ENCODE measurements at regions not wholly inside any gene's neighbourhood (a gene's known extent, or its start where the extent isn't known, plus 50 kb on each side); places are given as distances from the start of the nearest gene placed in this dataset.
"Not testable (repeated sequence)": the region's sequence is repeated elsewhere in the genome, so short reads cannot be mapped to it uniquely, and the experiment has no call there.

- no peak for DNase-seq (ENCODE audit: low read depth)
Measured at GRCh38 chr6:170043881-170044790, 246.7 kb downstream of the DLL1 start.

GRCh38 chr6:170043150-170043819 lies 247.6 kb downstream of the DLL1 start:
- DNase-seq (ENCODE audit: low read depth), result no peak

GRCh38 chr6:170042596-170043118 lies 248.2 kb downstream of the DLL1 start:
- DNase-seq (ENCODE audit: low read depth), result no peak

DNA sequence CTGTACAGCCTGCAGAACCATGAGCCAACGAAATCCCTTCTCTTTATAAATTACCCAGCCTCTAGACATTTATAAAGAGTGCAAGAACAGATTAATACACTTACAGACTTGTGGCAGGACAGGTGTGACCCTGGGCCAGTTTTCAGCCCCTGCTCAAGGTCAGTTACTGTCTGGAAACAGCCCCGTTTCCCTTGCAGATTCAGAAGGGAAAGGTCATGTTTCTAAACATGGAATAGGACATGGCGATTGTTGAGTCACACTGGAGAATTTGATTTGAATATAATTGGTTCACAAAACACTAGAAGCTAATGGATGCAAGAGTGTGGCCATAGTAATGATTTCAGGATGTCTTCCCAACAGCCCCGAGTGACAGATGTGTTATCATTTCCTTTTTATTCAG lies 248.8 kb downstream of the DLL1 start:
- DNase-seq (ENCODE audit: low read depth), result no peak

- DNase-seq (ENCODE audit: low read depth), result no peak
Measured at GRCh38 chr6:170041526-170041925, 249.4 kb downstream of the DLL1 start.

- no peak for DNase-seq (ENCODE audit: low read depth)
Measured at GRCh38 chr6:170040906-170041305, 250.0 kb downstream of the DLL1 start.

- DNase-seq (ENCODE audit: low read depth), result no peak
Measured at GRCh38 chr6:170040115-170040500, 250.8 kb downstream of the DLL1 start.

- no peak for DNase-seq (ENCODE audit: low read depth)
Measured at GRCh38 chr6:170039156-170040114, 251.4 kb downstream of the DLL1 start.

DNA sequence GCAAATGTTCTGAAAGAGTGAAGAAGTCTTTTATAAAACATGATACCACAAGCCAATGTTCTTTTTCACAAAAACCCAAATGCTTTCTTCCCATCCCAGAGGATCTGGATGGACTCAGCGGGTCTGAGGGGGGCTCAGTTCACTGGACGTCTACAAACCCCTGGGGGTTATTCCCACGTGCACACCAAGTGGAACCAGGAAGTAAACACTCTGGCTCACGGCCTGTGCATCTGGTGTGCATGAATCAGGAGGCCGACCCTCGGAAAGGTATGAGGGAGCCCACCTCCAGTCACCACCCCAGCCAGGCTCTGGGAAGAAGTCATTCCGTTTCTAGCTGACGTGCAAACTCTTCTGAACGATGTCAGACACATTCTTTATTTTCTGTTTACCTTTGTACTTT lies 252.2 kb downstream of the DLL1 start:
- no peak for DNase-seq (ENCODE audit: low read depth)

DNA sequence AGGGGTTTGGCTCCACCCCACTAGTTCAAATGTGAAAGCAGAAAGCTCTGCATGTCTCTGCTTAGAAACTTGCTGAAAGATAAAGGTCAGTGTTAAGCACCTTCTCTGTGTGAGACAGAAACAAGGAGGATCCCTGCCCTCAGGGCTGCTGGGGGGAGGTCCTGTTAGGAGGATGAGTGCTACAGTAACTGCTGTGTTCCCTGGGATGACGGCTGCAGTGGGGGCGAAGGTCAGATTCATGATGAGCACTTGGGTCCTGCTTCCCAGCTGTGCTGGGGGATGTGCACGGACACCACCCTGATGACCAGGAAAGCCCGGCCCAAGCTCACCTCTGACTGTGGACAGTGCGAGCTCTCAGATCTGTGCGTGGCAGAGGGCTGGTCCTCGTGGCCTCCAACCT lies 252.6 kb downstream of the DLL1 start:
- no peak for DNase-seq (ENCODE audit: low read depth)

- DNase-seq (ENCODE audit: low read depth), result no peak
Measured at GRCh38 chr6:170037541-170038250, 253.2 kb downstream of the DLL1 start.

GRCh38 chr6:170036916-170037315 lies 254.0 kb downstream of the DLL1 start:
- no peak for DNase-seq (ENCODE audit: low read depth)

DNA sequence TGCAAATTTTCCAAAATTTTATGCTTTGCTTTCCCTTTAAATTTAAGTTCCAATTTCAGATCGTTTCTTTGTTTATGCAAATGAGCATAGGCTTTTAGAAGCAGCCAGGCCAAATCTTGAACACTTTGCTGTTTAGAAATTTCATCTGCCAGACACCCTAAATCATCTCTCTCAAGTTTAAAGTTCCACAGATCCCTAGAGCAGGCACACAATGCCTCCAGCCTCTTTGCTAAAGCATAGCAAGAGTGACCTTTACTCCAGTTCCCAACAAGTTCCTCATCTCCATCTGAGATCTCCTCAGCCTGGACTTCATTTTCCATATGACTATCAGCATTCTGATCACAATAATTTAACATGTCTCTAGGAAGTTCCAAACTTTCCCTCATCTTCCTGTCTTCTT lies 254.5 kb downstream of the DLL1 start:
- DNase-seq (ENCODE audit: low read depth), result not testable (repeated sequence)

- no peak for DNase-seq (ENCODE audit: low read depth)
Measured at GRCh38 chr6:170035901-170036304, 255.0 kb downstream of the DLL1 start.

- DNase-seq (ENCODE audit: low read depth), result no peak
Measured at GRCh38 chr6:170035044-170035443, 255.8 kb downstream of the DLL1 start.

DNA sequence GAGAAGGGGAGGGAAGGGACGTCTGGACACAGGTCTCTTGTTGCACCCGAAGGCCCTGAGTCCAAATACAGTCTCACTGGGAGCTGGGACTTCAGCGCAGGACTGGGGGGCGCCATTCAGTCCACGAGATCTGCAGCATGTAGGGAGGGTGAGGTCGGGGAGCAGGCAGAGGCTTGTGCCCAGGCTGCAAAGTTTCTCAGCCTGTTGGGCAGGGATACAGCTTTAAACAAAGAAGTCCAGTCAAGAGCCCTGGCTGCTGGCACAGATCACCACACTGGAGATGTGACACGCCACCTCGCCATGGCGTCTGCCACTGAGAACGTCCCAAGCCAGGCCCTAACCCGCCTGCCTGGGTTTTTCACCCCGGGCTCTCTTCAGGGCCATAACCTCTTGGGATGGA lies 256.6 kb downstream of the DLL1 start:
- DNase-seq (ENCODE audit: low read depth), result no peak

DNA sequence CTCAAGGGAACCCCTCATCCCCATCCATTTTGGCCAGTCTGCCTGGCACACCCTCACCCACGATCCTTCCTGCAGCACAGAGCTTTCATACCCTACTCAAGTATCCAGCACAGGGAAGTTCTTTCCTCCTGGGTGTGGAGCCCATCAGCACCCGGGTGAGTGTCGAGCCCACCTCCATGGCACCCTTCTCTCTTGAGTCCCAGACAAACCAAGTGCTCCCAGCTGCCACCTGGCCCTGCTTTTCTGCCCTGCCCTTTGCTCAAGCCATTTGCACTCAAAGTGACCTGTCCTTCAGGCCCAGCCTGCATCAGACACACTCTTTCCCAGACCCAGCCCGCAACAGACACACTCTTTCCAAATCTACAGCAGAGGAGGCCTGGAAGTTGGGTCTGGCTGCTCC lies 257.2 kb downstream of the DLL1 start:
- no peak for DNase-seq (ENCODE audit: low read depth)

- DNase-seq (ENCODE audit: low read depth), result no peak
Measured at GRCh38 chr6:170032706-170033309, 258.1 kb downstream of the DLL1 start.

- no peak for DNase-seq (ENCODE audit: low read depth)
Measured at GRCh38 chr6:170032197-170032596, 258.7 kb downstream of the DLL1 start.

GRCh38 chr6:170031684-170032121 lies 259.2 kb downstream of the DLL1 start:
- no peak for DNase-seq (ENCODE audit: low read depth)

Data from stimulated activated CD8-positive, alpha-beta memory T cell treated with anti-CD3 and anti-CD28 coated beads, Interleukin-4, amount 100 ng/mL, for 24 hours (primary cell).